ENCODE measurements at regions not wholly inside any gene's neighbourhood (a gene's known extent, or its start where the extent isn't known, plus 50 kb on each side); places are given as distances from the start of the nearest gene placed in this dataset.
A peak's percentile ranks its signal among the peaks of the same experiment; 100 is the strongest.

GRCh38 chrX:6693051-6693450 is 158.1 kb upstream of the VCX3A start:
- no peaks in the 10 kb centered on the region for H3K9me3 ChIP-seq
- no peak overlapping the region for H3K27ac ChIP-seq
- H3K27me3 ChIP-seq, result no peaks in the 10 kb centered on the region
- intact Hi-C loops (cut with DNase I), result no loop called here
- TF ChIP-seq CTCF (IDR thresholded peaks at IDR 0.05), result no peak
- no peaks in the 10 kb centered on the region for H3K4me1 ChIP-seq
- no peak for DNase-seq
- WGBS, 2 donors, result 68 to 69% methylated on average over 6 of the region's 6 CpGs
- no peaks in the 10 kb centered on the region for H3K36me3 ChIP-seq
- no peak for ATAC-seq
- FAIRE-seq, result no peak
- no peak overlapping the region for H3K4me3 ChIP-seq

- H3K4me3 ChIP-seq, result no peak overlapping the region
- H3K27me3 ChIP-seq, result no peaks in the 10 kb centered on the region
- H3K4me1 ChIP-seq, result peaks cover 0 to 6% (median 4%) of the 10 kb centered on the region in 3 donors
- H3K27ac ChIP-seq, result no peak overlapping the region
- H3K9me3 ChIP-seq, result no peaks in the 10 kb centered on the region
- DNase-seq, result no peak
- 17% methylated on average over 7 of the region's 7 CpGs for WGBS, 2 donors
- FAIRE-seq, result peak; percentile 20
- H3K36me3 ChIP-seq, result no peaks in the 10 kb centered on the region
- peak in 3 of 4 donors; percentile 35 to 62 (median 62) for ATAC-seq
- intact Hi-C loops (cut with DNase I), result no loop called here
- TF ChIP-seq CTCF (IDR thresholded peaks at IDR 0.05), result no peak
Measured at GRCh38 chrX:6685489-6685888, 150.6 kb upstream of the VCX3A start.

GRCh38 chrX:6683353-6683752 is 148.4 kb upstream of the VCX3A start:
- FAIRE-seq, result no peak
- Histone ChIP-seq H3K4me1 (peaks cover 5 to 19% (median 10%) of the 10 kb centered on the region in 3 donors), H3K27ac (no peak overlapping the region), H3K9me3 (no peaks in the 10 kb centered on the region), H3K36me3 (no peaks in the 10 kb centered on the region), H3K4me3 (no peak overlapping the region), H3K27me3 (no peaks in the 10 kb centered on the region)
- intact Hi-C loops (cut with DNase I), result no loop called here
- DNase-seq, result no peak
- TF ChIP-seq CTCF (IDR thresholded peaks at IDR 0.05), result no peak
- 95% methylated on average over 7 of the region's 7 CpGs for WGBS, 2 donors
- ATAC-seq, result no peak

GRCh38 chrX:6681521-6682145 is 146.7 kb upstream of the VCX3A start:
- no peak overlapping the region for H3K27ac ChIP-seq
- H3K36me3 ChIP-seq, result no peaks in the 10 kb centered on the region
- DNase-seq, result no peak
- no peaks in the 10 kb centered on the region for H3K9me3 ChIP-seq
- no peak for ATAC-seq
- H3K27me3 ChIP-seq, result no peaks in the 10 kb centered on the region
- FAIRE-seq, result no peak
- peaks cover 12 to 23% (median 13%) of the 10 kb centered on the region in 3 donors for H3K4me1 ChIP-seq
- TF ChIP-seq CTCF (IDR thresholded peaks at IDR 0.05), result no peak
- WGBS, 2 donors, result 86 to 88% methylated on average over 7 of the region's 7 CpGs
- intact Hi-C loops (cut with DNase I), result no loop called here
- no peak overlapping the region for H3K4me3 ChIP-seq

- DNase-seq (no peak), ATAC-seq (no peak), FAIRE-seq (no peak)
- Histone ChIP-seq H3K9me3 (no peaks in the 10 kb centered on the region), H3K27ac (no peak overlapping the region), H3K27me3 (no peaks in the 10 kb centered on the region), H3K4me3 (no peak overlapping the region), H3K36me3 (no peaks in the 10 kb centered on the region), H3K4me1 (peaks cover 9 to 19% (median 13%) of the 10 kb centered on the region in 3 donors)
- TF ChIP-seq CTCF (IDR thresholded peaks at IDR 0.05), result no peak
- intact Hi-C loops (cut with DNase I), result no loop called here
- WGBS, 2 donors, result 12 to 14% methylated on average over 2 of the region's 2 CpGs
Measured at GRCh38 chrX:6679988-6680387, 145.1 kb upstream of the VCX3A start.

Data from pancreas (tissue), 10 donors.